HG03432 (cell line): ENCODE measurements at regions not wholly inside any gene's neighbourhood (a gene's known extent, or its start where the extent isn't known, plus 50 kb on each side); places are given as distances from the start of the nearest gene placed in this dataset.

Experiments used
- ATAC-seq: cut with Tn5 transposase; IDR thresholded peaks from one replicate; pipeline ENCODE4 v1.9.1; 2021; ENCODE audit warnings: mild to moderate bottlenecking, moderate library complexity; ENCODE audit not compliant: unreplicated experiment

DNA sequence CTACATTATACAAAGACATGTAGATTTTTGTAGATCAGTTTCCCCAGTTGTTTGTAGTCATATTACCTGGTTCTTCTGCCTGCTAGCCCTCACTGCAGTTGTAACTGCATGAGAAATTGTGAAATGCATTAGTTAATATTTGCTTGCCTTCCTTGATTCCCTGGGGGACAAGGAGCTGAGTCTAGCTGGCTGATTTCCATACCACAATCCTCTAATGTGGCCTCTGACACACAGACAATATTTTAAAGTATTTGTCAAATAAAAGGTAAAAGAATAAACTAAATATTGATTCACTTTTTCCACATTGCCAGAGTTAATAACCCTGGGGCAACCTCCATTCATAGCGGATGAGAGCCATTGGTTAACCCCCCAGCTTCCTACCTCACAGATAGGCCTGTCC, 128.8 kb upstream of the TMEM132C start:
- ATAC-seq, result no peak

DNA sequence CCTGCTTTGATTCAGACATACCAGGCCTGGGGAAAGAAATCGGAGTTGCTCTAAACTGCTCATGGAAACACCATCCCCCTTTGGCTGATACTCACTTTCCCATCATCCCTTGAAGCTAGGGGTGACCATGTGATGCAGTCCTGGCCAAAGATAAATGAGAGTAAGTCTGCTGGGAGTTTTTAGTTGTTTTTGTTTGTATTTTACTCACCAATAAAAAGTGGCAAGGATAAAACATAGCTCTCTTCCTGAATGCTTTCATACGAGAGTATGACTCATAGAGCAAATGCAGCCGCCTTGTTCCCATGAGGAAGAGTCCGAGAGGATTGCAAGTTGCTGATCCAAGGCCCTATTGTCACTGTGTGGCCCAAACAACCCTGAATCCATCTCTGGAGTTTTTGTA, 126.4 kb upstream of the TMEM132C start:
- no peak for ATAC-seq

DNA sequence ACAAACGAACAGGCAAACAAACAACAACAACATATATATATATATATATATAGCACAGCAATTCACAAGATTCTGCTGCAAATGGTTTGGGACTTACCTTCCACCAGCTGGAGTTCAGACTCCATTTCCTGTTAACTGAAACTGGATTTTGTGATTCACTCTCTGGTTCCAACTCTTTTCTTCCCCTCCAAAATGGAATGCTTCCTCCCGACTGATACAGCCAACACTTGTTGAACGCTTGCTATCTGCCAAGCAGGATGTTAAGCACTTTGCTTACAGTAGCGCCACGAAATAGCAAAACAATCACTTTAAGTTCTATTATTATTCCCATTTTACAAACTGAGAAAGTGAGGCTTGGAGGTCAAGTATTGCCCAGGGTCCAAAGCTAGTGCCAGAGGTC, 116.0 kb upstream of the TMEM132C start:
- ATAC-seq, result no peak

DNA sequence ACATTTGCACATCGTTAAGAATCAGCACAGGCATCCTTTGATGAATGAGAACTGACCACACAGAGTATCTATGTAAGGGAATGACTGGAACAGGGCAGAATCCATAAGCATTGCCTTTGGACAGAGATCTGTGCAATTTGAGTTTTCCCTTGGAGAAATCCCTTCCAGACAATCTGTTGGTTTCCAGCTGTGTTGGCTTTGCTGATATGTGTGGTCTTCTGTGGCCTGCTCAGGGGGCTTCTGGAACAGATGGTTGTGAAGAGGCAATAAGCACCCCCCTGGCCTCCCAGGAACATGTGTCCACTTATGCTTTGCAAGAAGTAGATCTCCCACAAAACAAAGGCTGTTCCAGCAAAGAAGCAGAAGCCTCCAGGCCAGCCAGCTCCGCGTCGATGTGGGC, 111.4 kb upstream of the TMEM132C start:
- ATAC-seq, result no peak

DNA sequence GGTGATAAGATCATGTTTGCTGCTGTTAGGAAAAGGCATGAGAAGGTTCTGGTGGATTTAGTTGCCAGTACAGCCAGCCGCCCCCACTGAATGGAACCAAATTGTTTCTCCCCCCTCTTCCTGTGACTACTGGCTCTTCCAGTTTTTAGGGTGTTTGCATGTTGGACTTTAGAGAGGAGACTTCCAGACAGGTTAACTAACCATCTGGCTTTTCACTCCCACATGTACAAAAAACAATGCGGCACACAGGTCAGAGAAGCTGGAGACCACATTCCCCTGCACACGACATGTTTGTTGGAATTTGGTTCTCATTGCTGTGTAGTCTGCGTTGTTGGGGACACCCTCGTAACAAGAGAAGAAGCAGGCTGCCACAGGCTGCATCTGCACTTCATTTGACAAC, 103.9 kb upstream of the TMEM132C start:
- ATAC-seq, result no peak

DNA sequence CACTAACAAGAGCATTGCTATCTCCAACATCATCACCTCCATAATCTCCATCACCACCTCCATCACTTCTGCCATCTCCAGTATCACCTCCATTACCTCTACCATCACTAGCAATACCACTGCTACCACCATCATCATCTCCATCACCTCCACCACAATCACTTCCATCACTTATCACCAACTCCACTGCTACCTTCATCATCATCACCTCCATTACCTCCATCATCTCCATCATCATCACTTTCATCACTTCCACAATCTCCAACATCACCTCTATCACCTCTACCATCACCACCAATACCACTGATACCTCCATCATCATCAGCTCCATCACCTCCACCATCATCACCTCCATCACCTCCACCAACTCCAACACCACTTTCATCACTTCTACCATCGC, 102.4 kb upstream of the TMEM132C start:
- ATAC-seq, result no peak

DNA sequence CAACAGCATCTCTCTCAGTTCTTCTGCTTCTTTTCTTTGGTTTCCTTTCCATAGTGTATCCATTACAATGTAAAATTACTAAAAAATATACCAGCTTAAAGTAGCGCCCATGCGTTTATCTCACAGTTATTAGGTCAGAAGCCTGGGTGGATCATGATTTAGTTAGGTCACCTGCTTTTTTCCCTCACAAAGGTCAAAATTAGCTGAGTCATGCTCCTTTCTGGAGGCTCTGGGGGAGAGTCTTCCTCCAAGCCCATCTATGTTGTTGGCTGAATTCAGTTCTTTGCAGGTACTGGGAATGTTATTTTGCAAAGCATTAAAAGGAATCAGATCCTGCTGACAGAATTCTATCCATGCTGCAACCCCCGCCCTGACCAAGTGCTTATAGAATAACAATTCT, 101.6 kb upstream of the TMEM132C start:
- no peak for ATAC-seq

DNA sequence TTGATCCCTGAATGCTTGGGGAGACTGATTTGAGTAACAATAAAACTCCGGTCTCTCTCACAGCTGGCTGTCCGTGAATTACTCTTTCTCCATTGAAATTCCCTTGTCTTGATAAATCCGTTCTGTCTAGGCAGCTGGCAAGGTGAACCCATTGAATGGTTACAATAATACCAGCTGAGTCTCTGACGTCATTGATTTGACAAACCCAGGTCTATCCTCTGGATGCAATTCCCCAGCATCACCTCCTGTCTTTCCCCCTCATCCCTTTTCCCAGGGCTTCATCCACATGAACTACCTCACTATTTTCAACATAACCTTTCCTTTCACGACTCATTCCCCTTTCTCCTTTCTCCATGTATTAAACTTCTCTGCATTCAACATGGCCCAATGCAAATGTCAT, 98.7 kb upstream of the TMEM132C start:
- no peak for ATAC-seq

DNA sequence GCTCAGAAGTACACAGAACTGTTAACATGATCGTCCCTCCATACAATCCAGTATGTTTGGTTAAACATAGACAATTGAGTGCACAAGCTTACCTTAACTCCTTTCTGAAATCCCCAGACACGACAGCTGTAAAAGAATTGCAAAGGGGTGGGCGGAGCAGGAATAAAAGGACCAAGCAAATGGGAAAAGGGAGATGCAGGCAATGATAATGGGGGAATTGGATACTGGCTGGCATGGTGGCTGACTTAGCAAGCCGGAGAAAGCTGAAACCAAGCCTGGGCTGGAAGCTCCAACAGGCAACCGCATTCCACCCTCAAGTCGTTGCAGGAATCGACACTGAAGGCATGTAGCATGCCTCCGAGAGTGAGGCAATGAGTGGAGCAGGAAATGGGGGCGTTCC, 96.8 kb upstream of the TMEM132C start:
- no peak for ATAC-seq

DNA sequence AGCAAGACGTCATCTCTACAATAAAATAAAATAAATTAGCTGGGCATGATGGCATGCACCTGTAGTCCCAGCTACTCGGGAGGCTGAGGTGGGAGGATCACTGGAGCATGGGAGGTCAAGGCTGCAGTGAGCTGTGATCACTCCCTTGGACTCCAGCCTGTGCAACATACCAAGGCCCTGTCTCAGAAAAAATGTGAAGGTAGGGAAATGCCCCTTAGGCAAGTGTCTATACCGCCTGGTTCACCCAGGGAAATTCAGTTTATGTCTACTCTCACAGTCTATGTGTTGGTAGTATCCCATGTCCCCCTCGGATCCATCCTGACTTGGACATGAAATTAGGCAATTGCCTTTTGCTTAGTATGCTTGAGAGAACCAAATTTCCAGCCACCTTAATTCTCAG, 88.4 kb upstream of the TMEM132C start:
- no peak for ATAC-seq

DNA sequence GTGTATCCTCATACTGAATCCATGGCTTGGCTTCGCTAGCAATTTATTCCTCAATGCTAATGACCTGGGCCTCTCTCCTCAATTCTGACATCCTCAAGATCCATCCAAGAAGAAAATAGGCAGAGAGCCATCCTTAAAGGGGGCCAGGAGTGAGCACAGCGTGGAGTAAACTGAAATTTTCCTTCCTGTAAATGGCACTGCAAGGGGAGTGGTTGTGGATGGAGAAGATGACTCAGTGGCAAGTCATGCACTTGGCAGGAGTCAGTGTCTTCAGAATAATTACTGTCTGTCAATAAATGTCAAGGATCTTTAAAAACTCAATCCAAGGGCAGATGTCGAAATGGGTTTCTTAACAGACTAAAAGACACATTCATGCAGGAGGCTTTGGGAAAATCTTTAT, 88.0 kb upstream of the TMEM132C start:
- no peak for ATAC-seq

DNA sequence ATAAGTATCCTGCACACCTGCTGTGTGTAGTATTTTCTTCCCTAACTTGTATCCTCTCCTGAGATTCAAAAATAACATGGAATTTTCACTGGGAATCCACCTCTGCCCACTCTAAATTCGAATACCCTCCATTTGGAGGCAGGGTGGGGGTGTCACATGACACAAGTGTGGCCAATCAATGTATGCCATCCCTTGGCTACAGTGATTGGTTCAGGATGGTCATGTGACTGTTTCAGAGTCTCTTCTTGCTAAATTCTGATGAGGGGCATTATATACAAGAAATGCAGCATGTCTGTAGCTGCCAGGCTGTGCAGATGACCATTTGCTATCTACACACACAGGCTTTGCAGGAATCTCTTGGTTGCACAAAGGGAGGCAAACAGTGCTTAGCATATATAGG, 86.8 kb upstream of the TMEM132C start:
- ATAC-seq, result no peak

DNA sequence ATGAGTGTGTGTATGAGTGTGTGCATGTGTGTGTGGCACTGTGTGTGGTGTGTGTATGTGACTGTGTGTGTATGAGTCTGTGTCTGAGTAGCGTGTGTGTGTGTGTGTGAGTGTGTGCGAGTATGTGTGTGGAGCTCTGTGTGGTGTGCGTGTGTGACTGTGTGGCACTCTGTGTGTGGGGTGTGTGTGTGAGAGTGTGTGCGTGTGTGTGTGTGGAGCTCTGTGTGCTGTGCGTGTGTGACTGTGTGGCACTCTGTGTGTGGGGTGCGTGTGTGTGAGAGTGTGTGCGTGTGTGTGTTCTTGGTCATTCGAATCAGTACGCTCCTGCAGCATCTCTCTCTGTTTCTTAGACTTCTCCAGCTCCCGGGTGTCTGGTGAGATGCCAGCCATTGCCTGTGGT, 76.9 kb upstream of the TMEM132C start:
- no peak for ATAC-seq

DNA sequence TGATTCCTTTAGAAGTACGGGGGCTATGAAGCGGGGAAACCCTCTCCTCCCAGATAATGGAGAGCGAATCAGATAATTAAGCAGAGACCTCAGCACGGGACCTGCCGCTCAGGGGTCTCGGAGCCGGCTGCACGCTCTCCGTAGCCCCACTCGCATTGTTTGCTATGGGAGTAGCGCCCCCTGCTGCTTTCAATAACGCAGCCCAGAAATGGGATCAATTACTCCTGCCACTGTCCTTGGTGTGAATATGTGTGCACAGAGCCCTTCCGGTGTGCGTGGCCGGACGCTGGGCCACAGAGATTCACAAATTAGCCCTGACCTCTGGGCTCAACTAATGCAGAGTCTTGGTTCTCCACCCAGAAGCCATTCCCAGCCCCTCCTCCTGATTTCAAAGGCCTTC, 76.4 kb upstream of the TMEM132C start:
- ATAC-seq, result no peak

DNA sequence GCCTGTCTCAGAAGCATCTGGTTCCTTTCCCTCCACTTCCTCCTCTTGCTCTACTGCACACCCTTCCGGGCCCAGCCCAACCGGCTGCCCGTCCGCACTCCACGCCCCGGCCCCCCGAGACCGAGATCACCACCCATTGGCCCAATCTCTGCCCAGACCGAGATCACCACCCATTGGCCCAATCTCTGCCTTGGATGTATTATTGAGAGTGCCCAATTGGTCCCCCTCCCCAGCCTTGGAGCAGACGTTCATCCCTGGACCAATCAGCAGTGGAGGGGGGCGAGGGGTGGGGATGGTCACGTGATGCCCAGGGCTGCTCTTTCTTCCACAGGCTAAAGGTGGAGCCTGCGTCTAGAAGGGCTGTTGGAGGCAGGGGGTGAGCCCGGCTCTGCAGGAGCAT, 75.6 kb upstream of the TMEM132C start:
- ATAC-seq, result no peak

DNA sequence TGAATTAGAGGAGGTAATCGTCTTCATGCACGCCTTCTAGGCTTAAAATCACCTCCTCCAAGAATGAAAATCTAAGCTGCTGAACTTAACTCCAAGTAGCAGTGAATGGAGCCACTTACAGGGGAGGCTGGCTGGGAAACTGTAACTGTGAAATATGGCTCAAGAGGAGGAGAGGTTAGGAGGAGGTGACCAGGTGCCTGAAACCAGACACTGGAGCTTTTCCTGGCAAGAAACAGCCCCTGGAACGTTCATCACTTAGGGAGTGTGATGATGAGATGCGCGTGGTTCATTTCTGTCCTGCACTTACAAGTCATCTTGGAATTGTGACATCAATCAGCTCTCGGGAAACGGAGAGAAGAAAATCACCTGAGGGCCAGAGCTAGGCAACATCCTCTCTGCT, 62.3 kb upstream of the TMEM132C start:
- ATAC-seq, result no peak

DNA sequence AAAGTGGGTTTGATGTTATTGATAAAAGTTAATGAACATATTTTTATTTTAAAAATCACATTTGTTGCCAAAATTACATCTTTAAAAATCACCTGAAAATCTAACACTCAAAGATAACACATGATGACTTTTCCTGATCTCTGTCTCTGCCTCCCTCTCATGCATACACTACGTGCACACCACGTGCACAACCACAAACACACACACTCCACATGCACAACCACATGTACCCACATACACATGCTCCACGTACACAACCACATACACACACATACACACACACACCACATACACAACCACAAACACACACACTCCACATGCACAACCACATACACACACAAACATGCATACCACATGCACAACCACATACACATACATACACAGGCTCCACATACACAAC, 61.8 kb upstream of the TMEM132C start:
- ATAC-seq, result no peak

DNA sequence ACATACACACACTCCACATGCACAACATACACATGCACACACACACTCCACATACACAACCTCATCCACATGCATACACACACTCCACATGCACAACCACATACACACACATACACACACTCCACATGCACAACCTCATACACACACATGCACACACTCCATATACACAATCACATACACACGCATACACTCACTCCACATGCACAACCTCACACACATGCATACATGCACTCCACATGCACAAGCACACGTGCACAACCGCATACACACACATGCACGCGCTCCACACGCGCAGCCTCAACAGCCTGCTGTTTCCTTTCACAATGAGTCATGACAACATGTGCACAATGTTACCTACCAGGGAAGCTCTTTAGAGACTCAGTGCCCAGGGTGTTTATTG, 61.2 kb upstream of the TMEM132C start:
- no peak for ATAC-seq
